Astrocyte of the cerebellum (primary cell): ENCODE measurements at regions not wholly inside any gene's neighbourhood (a gene's known extent, or its start where the extent isn't known, plus 50 kb on each side); places are given as distances from the start of the nearest gene placed in this dataset.
A peak's percentile ranks its signal among the peaks of the same experiment; 100 is the strongest.

Experiments used
- DNase-seq: peaks from one replicate; pipeline ENCODE4 v3.0.0-alpha.2; 2011; ENCODE audit warnings: low read depth
- H3K4me3 ChIP-seq: 2 replicates; pipeline ENCODE4 v1.5.1; 2011; ENCODE audit warnings: mild to moderate bottlenecking, low read depth, low read length, moderate library complexity
- CTCF ChIP-seq: IDR thresholded peaks from 2 replicates; pipeline ENCODE4 v1.5.1; 2012; ENCODE audit warnings: low read length, low read depth, moderate library complexity, mild to moderate bottlenecking; ENCODE audit errors: missing control alignments
- in situ Hi-C: cut with HindIII; loops from 2 replicates; pipeline ENCODE4 v1.10.0; 2017; ENCODE audit warnings: low sequenced_read_pairs

- no peak overlapping the region for H3K4me3 ChIP-seq
- DNase-seq: no peak
- in situ Hi-C loops: no loop called here
- no peak for TF ChIP-seq CTCF
Measured at GRCh38 chr2:66689456-66690051, 254.6 kb downstream of the MEIS1 start.

GRCh38 chr2:66691031-66691965, 256.4 kb downstream of the MEIS1 start:
- in situ Hi-C loops: no loop called here
- H3K4me3 ChIP-seq: no peak overlapping the region
- no peak for TF ChIP-seq CTCF
- DNase-seq: peak; percentile 9

- no peak for DNase-seq
- H3K4me3 ChIP-seq: no peak overlapping the region
- TF ChIP-seq CTCF: no peak
- in situ Hi-C loops: no loop called here
Measured at GRCh38 chr2:66692521-66693054, 257.7 kb downstream of the MEIS1 start.

GRCh38 chr2:66693076-66693965, 258.4 kb downstream of the MEIS1 start:
- in situ Hi-C loops: no loop called here
- no peak overlapping the region for H3K4me3 ChIP-seq
- no peak for DNase-seq
- TF ChIP-seq CTCF: no peak

- no peak overlapping the region for H3K4me3 ChIP-seq
- in situ Hi-C loops: no loop called here
- TF ChIP-seq CTCF: no peak
Measured at GRCh38 chr2:66694087-66694860, 259.3 kb downstream of the MEIS1 start.

More at GRCh38 chr2:66694087-66694860, 259.3 kb downstream of the MEIS1 start:
- DNase-seq: no peak
